HEK293 (cell line): ENCODE measurements at regions not wholly inside any gene's neighbourhood (a gene's known extent, or its start where the extent isn't known, plus 50 kb on each side); places are given as distances from the start of the nearest gene placed in this dataset.

Source experiments
- CTCF ChIA-PET: fragments of 350-600 bp; formaldehyde crosslinking; extraction: SDS; loops from one replicate; lab custom pipeline; 2021; ENCODE audit warnings: antibody characterized with exemption; lab: Yijun Ruan, JAX
- POLR2A ChIA-PET: fragments of 300-600 bp; formaldehyde crosslinking; extraction: SDS; loops from one replicate; lab custom pipeline; 2020; ENCODE audit warnings: antibody characterized with exemption, inconsistent platforms; lab: Yijun Ruan, JAX
- H3K27ac ChIP-seq: fragments of 200-500 bp; sonication (Bioruptor generic); 2 replicates; pipeline ENCODE4 v1.5.1; 2014; ENCODE audit warnings: low read depth, low read length, control low read depth, inconsistent platforms; ENCODE audit errors: extremely low read depth
- H3K36me3 ChIP-seq, 2 experiments: fragments of 200-500 bp in 1 of 2; sonication (Bioruptor generic) in 1 of 2; 1 replicate in 1 of 2; 2 replicates in 1 of 2; pipeline ENCODE4 v1.5.1; 2014 to 2017; ENCODE audit warnings: inconsistent platforms in 2 of 2, low read length in 2 of 2; ENCODE audit not compliant: control insufficient read depth in 2 of 2, insufficient read depth in 1 of 2
- H3K4me1 ChIP-seq: fragments of 200-500 bp; sonication (Bioruptor generic); 2 replicates; pipeline ENCODE4 v1.5.1; 2014; ENCODE audit warnings: mild to moderate bottlenecking, low read length, inconsistent platforms; ENCODE audit not compliant: control insufficient read depth, insufficient read depth
- H3K4me3 ChIP-seq: 2 replicates; pipeline ENCODE4 v1.5.1; 2011; ENCODE audit warnings: low read depth, mild to moderate bottlenecking, control low read depth, low read length, moderate library complexity
- H3K9me3 ChIP-seq: fragments of 200-500 bp; sonication (Bioruptor generic); 2 replicates; pipeline ENCODE4 v1.5.1; 2014; ENCODE audit warnings: low read depth, low read length, inconsistent platforms; ENCODE audit not compliant: control insufficient read depth, insufficient read depth
- ATF2 ChIP-seq: fragments of 450-650 bp; formaldehyde crosslinking; IDR thresholded peaks from 2 replicates; pipeline ENCODE4 v1.5.1; 2016; ENCODE audit warnings: missing biosample characterization, missing genetic modification characterization, low read depth
- FEZF1 ChIP-seq: fragments of 450-650 bp; formaldehyde crosslinking; IDR thresholded peaks from 2 replicates; pipeline ENCODE4 v1.5.1; 2016; ENCODE audit warnings: missing biosample characterization, missing genetic modification characterization
- HIC1 ChIP-seq: fragments of 450-650 bp; formaldehyde crosslinking; IDR thresholded peaks from 2 replicates; pipeline ENCODE4 v1.5.1; 2016; ENCODE audit warnings: missing biosample characterization, missing genetic modification characterization
- IKZF3 ChIP-seq: fragments of 450-650 bp; IDR thresholded peaks from 2 replicates; pipeline ENCODE4 v1.5.0; 2018; ENCODE audit warnings: missing biosample characterization, mild to moderate bottlenecking, missing genetic modification characterization, moderate library complexity
- INSM2 ChIP-seq: fragments of 450-650 bp; formaldehyde crosslinking; IDR thresholded peaks from 2 replicates; pipeline ENCODE4 v1.5.1; 2016; ENCODE audit warnings: missing biosample characterization, missing genetic modification characterization
- KLF10 ChIP-seq: fragments of 450-650 bp; IDR thresholded peaks from 2 replicates; pipeline ENCODE4 v1.5.1; 2018; ENCODE audit warnings: missing biosample characterization, mild to moderate bottlenecking, missing genetic modification characterization
- KLF17 ChIP-seq: fragments of 450-650 bp; formaldehyde crosslinking; IDR thresholded peaks from 2 replicates; pipeline ENCODE4 v1.5.1; 2016; ENCODE audit warnings: missing biosample characterization, missing genetic modification characterization
- OSR2 ChIP-seq: fragments of 450-650 bp; formaldehyde crosslinking; IDR thresholded peaks from 2 replicates; pipeline ENCODE4 v1.5.1; 2016; ENCODE audit warnings: missing biosample characterization, missing genetic modification characterization
- PBX3 ChIP-seq: sonication (generic); formaldehyde crosslinking; IDR thresholded peaks from 2 replicates; pipeline ENCODE4 v1.8.1; 2022; ENCODE audit warnings: mild to moderate bottlenecking, moderate library complexity, missing genetic modification reagents
- PRDM6 ChIP-seq: fragments of 450-650 bp; formaldehyde crosslinking; IDR thresholded peaks from 2 replicates; pipeline ENCODE4 v1.5.1; 2017; ENCODE audit warnings: missing biosample characterization, missing genetic modification characterization
- SCRT2 ChIP-seq: fragments of 450-650 bp; formaldehyde crosslinking; IDR thresholded peaks from 2 replicates; pipeline ENCODE4 v1.5.1; 2016; ENCODE audit warnings: missing biosample characterization, missing genetic modification characterization
- ZNF211 ChIP-seq: fragments of 450-650 bp; formaldehyde crosslinking; IDR thresholded peaks from 2 replicates; pipeline ENCODE4 v1.5.1; 2016; ENCODE audit warnings: low read depth, missing biosample characterization, missing genetic modification characterization
- ZNF248 ChIP-seq: fragments of 450-650 bp; formaldehyde crosslinking; IDR thresholded peaks from 2 replicates; pipeline ENCODE4 v1.5.1; 2017; ENCODE audit warnings: missing biosample characterization, missing genetic modification characterization
- ZNF280D ChIP-seq: fragments of 450-650 bp; formaldehyde crosslinking; IDR thresholded peaks from 2 replicates; pipeline ENCODE4 v1.5.1; 2016; ENCODE audit warnings: missing biosample characterization, missing genetic modification characterization
- ZNF416 ChIP-seq: fragments of 450-650 bp; formaldehyde crosslinking; IDR thresholded peaks from 2 replicates; pipeline ENCODE4 v1.5.1; 2016; ENCODE audit warnings: missing biosample characterization, missing genetic modification characterization
- ZNF561 ChIP-seq: fragments of 450-650 bp; IDR thresholded peaks from 2 replicates; pipeline ENCODE4 v1.5.1; 2018; ENCODE audit warnings: missing biosample characterization, missing genetic modification characterization, borderline replicate concordance
- ZNF580 ChIP-seq: fragments of 450-650 bp; formaldehyde crosslinking; IDR thresholded peaks from 2 replicates; pipeline ENCODE4 v1.5.1; 2016; ENCODE audit warnings: missing biosample characterization, missing genetic modification characterization
- ZNF629 ChIP-seq: fragments of 450-650 bp; formaldehyde crosslinking; IDR thresholded peaks from 2 replicates; pipeline ENCODE4 v1.5.1; 2017; ENCODE audit warnings: missing biosample characterization, missing genetic modification characterization
- ZNF701 ChIP-seq: fragments of 450-650 bp; formaldehyde crosslinking; IDR thresholded peaks from 2 replicates; pipeline ENCODE4 v1.5.1; 2016; ENCODE audit warnings: missing biosample characterization, missing genetic modification characterization

- TF ChIP-seq PBX3 = no peak
These were observed 570.4 kb upstream of the ANKRD30A start (continued) for GRCh38 chr10:36555036-36555435.

- Histone ChIP-seq H3K36me3 (no peaks in the 10 kb centered on the region), H3K4me3 (no peak overlapping the region), H3K27ac (no peak overlapping the region), H3K9me3 (no peaks in the 10 kb centered on the region), H3K4me1 (no peaks in the 10 kb centered on the region)
- no peak for TF ChIP-seq SCRT2 (tag by site-specific recombination)
- no peak for TF ChIP-seq IKZF3 (tag by site-specific recombination)
- TF ChIP-seq ATF2 (tag by site-specific recombination) = peak; percentile 65; the same call in 1 of the 2 replicates
- POLR2A ChIA-PET = no interaction called here
- CTCF ChIA-PET = interaction anchor here (0.5 kb wide), 1 partner anchor 137 kb away, joined by 3 read pairs; no protein-coding TSS in a partner anchor
These were observed 577.4 kb upstream of the ANKRD30A start for GRCh38 chr10:36547965-36548364.

GRCh38 chr10:36542493-36542892 is 582.9 kb upstream of the ANKRD30A start:
- no peaks in the 10 kb centered on the region for H3K9me3 ChIP-seq
- no peak overlapping the region for H3K4me3 ChIP-seq
- ChIA-PET CTCF (interaction anchor here (0.7 to 1.0 kb wide), 2 partner anchors 91 to 166 kb away, joined by 3 to 4 read pairs; no protein-coding TSS in a partner anchor), POLR2A (no interaction called here)
- no peak overlapping the region for H3K27ac ChIP-seq
- H3K4me1 ChIP-seq = peaks cover 3% of the 10 kb centered on the region; the same call in 1 of the 2 replicates
- H3K36me3 ChIP-seq = no peaks in the 10 kb centered on the region
- peak; percentile 42 for TF ChIP-seq FEZF1 (tag by site-specific recombination)
- no peak for TF ChIP-seq ZNF701 (tag by site-specific recombination)
- peak; percentile 28; the same call in 1 of the 2 replicates for TF ChIP-seq ZNF629
- no peak for TF ChIP-seq ZNF280D
- no peak for TF ChIP-seq ZNF248 (tag by site-specific recombination)
- no peak for TF ChIP-seq ZNF211 (tag by site-specific recombination)
- TF ChIP-seq PRDM6 (tag by site-specific recombination) = 0 out of 2 replicates have a peak, but pooled peaks have one; percentile 43
- TF ChIP-seq ZNF416 = no peak
- peak; percentile 47 for TF ChIP-seq IKZF3 (tag by site-specific recombination)
- no peak for TF ChIP-seq HIC1 (tag by site-specific recombination)
- 0 out of 2 replicates have a peak, but pooled peaks have one; percentile 18 for TF ChIP-seq SCRT2 (tag by site-specific recombination)
- 0 out of 2 replicates have a peak, but pooled peaks have one; percentile 28 for TF ChIP-seq INSM2 (tag by site-specific recombination)
- peak; percentile 30; the same call in 1 of the 2 replicates for TF ChIP-seq KLF10 (tag by site-specific recombination)
- TF ChIP-seq ZNF561 (tag by site-specific recombination) = no peak
- peak; percentile 64; the same call in 1 of the 2 replicates for TF ChIP-seq OSR2
- peak; percentile 31; the same call in 1 of the 2 replicates for TF ChIP-seq ZNF580 (tag by site-specific recombination)
- TF ChIP-seq KLF17 = no peak
